OCI-LY3 (cell line): ENCODE measurements at regions not wholly inside any gene's neighbourhood (a gene's known extent, or its start where the extent isn't known, plus 50 kb on each side); places are given as distances from the start of the nearest gene placed in this dataset.

Source experiments
- CTCF ChIP-seq: fragments of 200-600, 300-600 bp; sonication (generic); IDR thresholded peaks from 2 replicates; pipeline ENCODE4 v1.5.1; 2014; ENCODE audit warnings: antibody characterized with exemption, low read length, low read depth
- EZH2phosphoT487 ChIP-seq: fragments of 200-600 bp; shearing (Covaris generic); IDR thresholded peaks from 2 replicates; pipeline ENCODE4 v1.6.1; 2018; ENCODE audit warnings: antibody characterized with exemption, mixed run types, low read depth

- TF ChIP-seq CTCF (no peak), EZH2phosphoT487 (no peak)
Measured at GRCh38 chr2:104769096-104769495, 84.8 kb upstream of the POU3F3 start.
